HG03135 (cell line): ENCODE measurements at regions not wholly inside any gene's neighbourhood (a gene's known extent, or its start where the extent isn't known, plus 50 kb on each side); places are given as distances from the start of the nearest gene placed in this dataset.

Experiments used
- ATAC-seq: cut with Tn5 transposase; IDR thresholded peaks from one replicate; pipeline ENCODE4 v1.9.1; 2021; ENCODE audit warnings: mild to moderate bottlenecking, moderate library complexity; ENCODE audit not compliant: unreplicated experiment

- no peak for ATAC-seq
Observed at GRCh38 chr3:148204131-148204530, 493.6 kb upstream of the AGTR1 start.

GRCh38 chr3:148205977-148206376 lies 491.7 kb upstream of the AGTR1 start:
- no peak for ATAC-seq

GRCh38 chr3:148206446-148206845 lies 491.3 kb upstream of the AGTR1 start:
- ATAC-seq: no peak

- ATAC-seq: no peak
Observed at GRCh38 chr3:148208975-148209374, 488.7 kb upstream of the AGTR1 start.

GRCh38 chr3:148211725-148212124 lies 486.0 kb upstream of the AGTR1 start:
- peak; percentile 83 for ATAC-seq

GRCh38 chr3:148214705-148215104 lies 483.0 kb upstream of the AGTR1 start:
- ATAC-seq: no peak

- no peak for ATAC-seq
Observed at GRCh38 chr3:148217317-148217716, 480.4 kb upstream of the AGTR1 start.

GRCh38 chr3:148218222-148218621 lies 479.5 kb upstream of the AGTR1 start:
- ATAC-seq: no peak

GRCh38 chr3:148219999-148220398 lies 477.7 kb upstream of the AGTR1 start:
- ATAC-seq: no peak

- no peak for ATAC-seq
Observed at GRCh38 chr3:148221303-148221702, 476.4 kb upstream of the AGTR1 start.

- no peak for ATAC-seq
Observed at GRCh38 chr3:148223266-148223665, 474.4 kb upstream of the AGTR1 start.

- no peak for ATAC-seq
Observed at GRCh38 chr3:148226246-148226645, 471.5 kb upstream of the AGTR1 start.

GRCh38 chr3:148227534-148227933 lies 470.2 kb upstream of the AGTR1 start:
- ATAC-seq: no peak

GRCh38 chr3:148229107-148229506 lies 468.6 kb upstream of the AGTR1 start:
- ATAC-seq: no peak

- no peak for ATAC-seq
Observed at GRCh38 chr3:148230473-148230872, 467.2 kb upstream of the AGTR1 start.

- ATAC-seq: no peak
Observed at GRCh38 chr3:148232389-148232788, 465.3 kb upstream of the AGTR1 start.

- ATAC-seq: no peak
Observed at GRCh38 chr3:148233403-148233802, 464.3 kb upstream of the AGTR1 start.

- ATAC-seq: no peak
Observed at GRCh38 chr3:148234536-148234935, 463.2 kb upstream of the AGTR1 start.

- ATAC-seq: no peak
Observed at GRCh38 chr3:148235566-148235965, 462.1 kb upstream of the AGTR1 start.

- ATAC-seq: no peak
Observed at GRCh38 chr3:148238421-148238821, 459.3 kb upstream of the AGTR1 start.

- no peak for ATAC-seq
Observed at GRCh38 chr3:148240351-148240750, 457.4 kb upstream of the AGTR1 start.

GRCh38 chr3:148243609-148244008 lies 454.1 kb upstream of the AGTR1 start:
- no peak for ATAC-seq

- ATAC-seq: no peak
Observed at GRCh38 chr3:148246291-148246923, 451.3 kb upstream of the AGTR1 start.
